Cardiac muscle cell (in vitro differentiated cells and primary cell): ENCODE measurements at regions not wholly inside any gene's neighbourhood (a gene's known extent, or its start where the extent isn't known, plus 50 kb on each side); places are given as distances from the start of the nearest gene placed in this dataset.

Experiments
- DNase-seq, 2 donors: peaks; one replicate each; pipeline versions ENCODE4 v3.0.0 to v3.0.0-alpha.2; 2010 to 2017; ENCODE audit warnings: low read depth in 1 of 2, low spot score in 1 of 2
- H3K27ac ChIP-seq: fragments of 200-600 bp; sonication (generic); 2 replicates; pipeline ENCODE4 v1.5.1; 2016
- H3K27me3 ChIP-seq: fragments of 200-600 bp; sonication (generic); 2 replicates; pipeline ENCODE4 v1.6.0; 2016; ENCODE audit warnings: control low read depth
- H3K36me3 ChIP-seq: fragments of 200-600 bp; sonication (generic); 2 replicates; pipeline ENCODE4 v1.5.1; 2016; ENCODE audit warnings: control low read depth
- H3K4me1 ChIP-seq: fragments of 200-600 bp; sonication (generic); 2 replicates; pipeline ENCODE4 v1.8.1; 2017; ENCODE audit warnings: low read depth, mild to moderate bottlenecking, mixed run types
- H3K4me3 ChIP-seq: fragments of 200-600 bp; sonication (generic); 2 replicates; pipeline ENCODE4 v1.5.1; 2016; ENCODE audit warnings: mild to moderate bottlenecking
- H3K9me3 ChIP-seq: fragments of 200-600 bp; sonication (generic); 2 replicates; pipeline ENCODE4 v1.5.1; 2017; ENCODE audit warnings: low read depth, mild to moderate bottlenecking, control low read depth
- TF ChIP-seq, protein P1 (sequence below): IDR thresholded peaks from 2 replicates; pipeline ENCODE4 v1.5.1; 2012; ENCODE audit warnings: low read depth, mild to moderate bottlenecking, low read length

DNA sequence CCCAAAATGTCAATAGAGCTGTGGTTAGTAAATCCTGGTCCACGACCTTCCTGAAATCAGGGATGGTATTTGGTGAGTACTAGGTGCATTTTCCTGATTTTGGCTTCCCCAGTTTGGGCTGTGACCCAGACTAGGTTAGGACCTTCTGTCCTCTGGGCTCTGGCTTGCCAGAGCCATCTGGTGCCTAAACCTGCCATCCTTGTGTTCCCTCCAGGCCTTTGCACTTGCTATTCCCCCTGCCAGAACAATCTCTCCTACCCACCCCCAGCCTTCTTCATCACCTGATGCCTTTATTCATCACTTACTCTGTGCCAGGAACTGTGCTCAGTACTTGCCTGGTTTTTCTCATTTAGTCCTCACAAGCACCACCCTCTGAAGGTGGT lies 216.7 kb downstream of the RBM19 start:
- no peaks in the 10 kb centered on the region for H3K9me3 ChIP-seq
- no peak for DNase-seq
- peaks cover 18% of the 10 kb centered on the region for H3K27me3 ChIP-seq
- H3K4me3 ChIP-seq = no peak overlapping the region
- TF ChIP-seq, protein P1, sequence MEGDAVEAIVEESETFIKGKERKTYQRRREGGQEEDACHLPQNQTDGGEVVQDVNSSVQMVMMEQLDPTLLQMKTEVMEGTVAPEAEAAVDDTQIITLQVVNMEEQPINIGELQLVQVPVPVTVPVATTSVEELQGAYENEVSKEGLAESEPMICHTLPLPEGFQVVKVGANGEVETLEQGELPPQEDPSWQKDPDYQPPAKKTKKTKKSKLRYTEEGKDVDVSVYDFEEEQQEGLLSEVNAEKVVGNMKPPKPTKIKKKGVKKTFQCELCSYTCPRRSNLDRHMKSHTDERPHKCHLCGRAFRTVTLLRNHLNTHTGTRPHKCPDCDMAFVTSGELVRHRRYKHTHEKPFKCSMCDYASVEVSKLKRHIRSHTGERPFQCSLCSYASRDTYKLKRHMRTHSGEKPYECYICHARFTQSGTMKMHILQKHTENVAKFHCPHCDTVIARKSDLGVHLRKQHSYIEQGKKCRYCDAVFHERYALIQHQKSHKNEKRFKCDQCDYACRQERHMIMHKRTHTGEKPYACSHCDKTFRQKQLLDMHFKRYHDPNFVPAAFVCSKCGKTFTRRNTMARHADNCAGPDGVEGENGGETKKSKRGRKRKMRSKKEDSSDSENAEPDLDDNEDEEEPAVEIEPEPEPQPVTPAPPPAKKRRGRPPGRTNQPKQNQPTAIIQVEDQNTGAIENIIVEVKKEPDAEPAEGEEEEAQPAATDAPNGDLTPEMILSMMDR = no peak
- H3K36me3 ChIP-seq = no peaks in the 10 kb centered on the region
- H3K4me1 ChIP-seq = no peaks in the 10 kb centered on the region
- H3K27ac ChIP-seq = no peak overlapping the region

DNA sequence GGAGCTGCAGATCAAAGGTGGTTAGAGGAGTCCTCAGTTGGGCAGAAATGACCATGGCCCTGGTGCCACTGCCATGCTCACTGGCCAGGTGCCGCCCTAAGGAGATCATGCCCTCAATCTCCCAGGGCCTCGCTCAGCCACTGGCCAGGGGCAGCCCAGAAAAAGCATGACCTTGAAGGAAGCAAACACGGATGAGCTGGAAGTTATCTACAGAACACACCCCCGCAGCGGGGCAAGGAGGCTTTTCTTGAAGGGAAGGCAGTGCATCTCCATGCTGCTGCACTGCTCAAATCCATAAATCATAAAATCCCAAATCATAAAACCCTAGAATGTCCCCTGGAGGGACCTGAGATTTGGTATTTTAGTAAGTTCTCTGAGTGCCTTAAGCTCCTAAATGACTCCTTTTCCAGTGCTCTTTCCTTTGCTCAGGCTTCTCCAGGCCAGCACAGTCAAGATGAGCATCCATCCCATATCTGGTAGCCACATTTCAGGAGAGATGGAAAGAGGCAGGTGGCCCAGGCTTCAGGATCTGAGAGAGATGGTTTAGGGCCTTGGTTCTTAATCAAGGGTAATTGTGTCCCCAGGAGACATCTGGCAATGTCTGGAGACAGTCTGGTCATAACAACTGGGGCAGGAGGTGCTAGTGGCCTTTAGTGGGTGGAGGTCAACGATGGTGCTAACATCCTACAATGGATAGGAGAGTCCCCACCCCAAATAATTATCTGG lies 217.3 kb downstream of the RBM19 start:
- no peaks in the 10 kb centered on the region for H3K4me1 ChIP-seq
- DNase-seq = no peak
- H3K36me3 ChIP-seq = no peaks in the 10 kb centered on the region
- no peak overlapping the region for H3K4me3 ChIP-seq
- TF ChIP-seq, protein P1 = no peak
- H3K9me3 ChIP-seq = no peaks in the 10 kb centered on the region
- H3K27ac ChIP-seq = no peak overlapping the region
- H3K27me3 ChIP-seq = peaks cover 20% of the 10 kb centered on the region

DNA sequence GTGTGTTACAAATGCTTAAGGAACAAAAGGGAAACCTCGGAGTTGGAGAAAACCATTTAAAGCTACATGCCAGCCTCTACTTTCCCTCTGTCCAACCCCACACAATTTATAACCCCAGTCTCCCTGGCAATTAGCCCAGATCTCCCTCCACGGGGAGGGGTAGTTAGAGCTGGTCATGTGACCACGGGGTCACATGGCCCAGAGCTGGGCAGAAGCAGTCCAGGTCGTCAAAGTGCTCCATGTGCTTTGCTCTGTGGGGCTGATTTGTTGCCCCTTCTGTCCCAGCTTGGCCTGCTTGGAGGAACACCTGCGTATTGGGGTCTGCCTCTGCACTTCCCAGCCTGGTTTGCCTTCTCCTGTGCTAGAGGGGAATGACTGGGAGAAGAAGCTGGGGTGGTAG lies 219.1 kb downstream of the RBM19 start:
- Histone ChIP-seq H3K4me1 (no peaks in the 10 kb centered on the region), H3K27me3 (peaks cover 26% of the 10 kb centered on the region), H3K9me3 (no peaks in the 10 kb centered on the region), H3K4me3 (no peak overlapping the region), H3K36me3 (no peaks in the 10 kb centered on the region), H3K27ac (no peak overlapping the region)
- TF ChIP-seq, protein P1 = no peak
- DNase-seq = peak in 1 of 2 donors; percentile 5

DNA sequence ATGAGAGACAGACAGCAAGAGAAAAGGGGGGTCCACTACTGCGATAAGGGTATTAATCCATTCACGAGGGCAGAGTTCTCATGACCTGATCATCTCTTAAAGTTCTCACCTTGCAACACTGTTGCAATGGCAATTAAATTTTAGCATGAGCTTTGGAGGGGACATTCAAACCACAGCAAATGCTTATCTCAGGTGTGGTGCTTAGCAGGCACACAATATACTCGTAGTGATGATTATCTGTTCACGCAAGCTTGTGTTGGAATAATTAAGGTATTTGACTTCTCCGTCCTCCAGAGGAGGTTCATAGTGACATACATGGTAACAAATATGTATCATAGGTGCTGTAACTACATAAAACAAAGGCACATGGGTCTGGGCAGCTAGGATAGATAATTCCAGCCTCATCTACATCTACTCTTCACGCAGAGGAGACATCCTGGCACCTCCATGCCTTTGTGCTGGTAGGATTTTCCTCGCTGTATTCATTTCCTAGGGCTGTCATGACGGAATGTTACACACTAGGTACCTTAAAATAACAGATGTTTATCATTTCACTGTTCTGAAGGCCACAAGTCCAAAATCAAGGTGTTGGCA lies 221.2 kb downstream of the RBM19 start:
- H3K27me3 ChIP-seq = peaks cover 26% of the 10 kb centered on the region
- no peak overlapping the region for H3K4me3 ChIP-seq
- no peaks in the 10 kb centered on the region for H3K9me3 ChIP-seq
- no peaks in the 10 kb centered on the region for H3K4me1 ChIP-seq
- no peak for DNase-seq
- H3K27ac ChIP-seq = no peak overlapping the region
- TF ChIP-seq, protein P1 = no peak
- H3K36me3 ChIP-seq = no peaks in the 10 kb centered on the region

DNA sequence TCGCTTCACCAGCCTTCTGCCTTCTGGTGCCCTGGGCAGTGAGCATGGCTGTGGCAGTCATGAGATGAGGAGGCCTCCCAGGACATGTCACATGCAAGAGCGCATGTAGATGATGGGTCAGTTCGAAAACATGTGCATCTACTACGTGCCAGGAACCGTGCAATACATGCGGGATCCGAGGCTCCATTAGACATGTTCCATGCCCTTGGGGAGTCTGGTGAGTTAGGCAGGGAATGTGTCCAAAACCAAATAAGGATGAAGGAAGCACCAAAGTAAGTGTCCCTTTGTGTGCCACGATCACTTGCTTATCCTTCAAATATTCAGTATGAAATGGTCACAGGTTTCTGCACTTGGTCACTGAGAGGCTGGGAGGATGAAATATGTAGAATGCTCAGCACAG lies 223.3 kb downstream of the RBM19 start:
- Histone ChIP-seq H3K27me3 (peaks cover 26% of the 10 kb centered on the region), H3K4me3 (no peak overlapping the region), H3K36me3 (no peaks in the 10 kb centered on the region), H3K9me3 (no peaks in the 10 kb centered on the region), H3K4me1 (no peaks in the 10 kb centered on the region), H3K27ac (no peak overlapping the region)
- DNase-seq = no peak
- TF ChIP-seq, protein P1 = no peak
